NCI-H187 (cell line): ENCODE measurements at regions not wholly inside any gene's neighbourhood (a gene's known extent, or its start where the extent isn't known, plus 50 kb on each side); places are given as distances from the start of the nearest gene placed in this dataset.
"Not testable (repeated sequence)": the region's sequence is repeated elsewhere in the genome, so short reads cannot be mapped to it uniquely, and the experiment has no call there.

Experiments
- DNase-seq, 2 experiments: peaks; one replicate each; lab custom pipeline; 2025; lab: John Stamatoyannopoulos, UW

DNA sequence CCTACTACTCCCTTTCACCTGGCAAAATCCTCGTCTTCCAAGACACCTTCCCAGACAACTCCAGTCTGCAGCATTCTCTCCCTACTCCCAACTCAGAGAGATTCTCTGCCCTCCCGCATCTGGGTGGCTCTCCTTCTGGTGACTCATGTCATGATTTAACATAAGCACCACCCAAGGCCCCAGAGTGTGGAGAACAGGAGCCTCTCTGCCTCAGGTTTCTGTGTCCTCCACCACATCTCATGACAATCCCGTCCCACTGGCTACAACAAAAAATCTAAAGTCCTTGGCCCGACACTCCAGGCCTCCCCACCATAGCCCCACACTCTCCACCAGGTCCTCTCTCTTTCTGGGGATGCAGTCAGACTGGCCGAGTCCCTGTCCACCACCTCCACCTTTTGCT lies 197.1 kb downstream of the BCL11A start:
- no peak for DNase-seq

DNA sequence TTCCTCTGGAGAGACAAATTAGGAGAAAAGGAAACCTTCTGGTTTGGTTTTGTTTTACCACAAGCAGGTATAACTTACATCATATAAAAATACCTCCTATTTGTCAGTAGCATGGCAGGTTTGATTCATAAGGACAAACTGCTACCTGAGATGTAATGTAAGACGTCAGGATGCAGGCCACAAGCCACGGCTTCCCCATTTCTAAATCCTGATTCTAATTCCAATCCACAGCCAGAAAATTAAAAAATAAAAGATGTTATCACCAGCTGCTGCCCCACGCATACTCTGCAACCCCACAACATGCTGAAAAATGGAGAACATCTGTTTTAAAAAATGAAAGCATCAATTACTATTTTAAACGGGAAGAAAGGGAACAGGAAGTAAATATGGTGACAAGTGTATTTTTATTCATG lies 197.6 kb downstream of the BCL11A start:
- no peak for DNase-seq

- no peak for DNase-seq
Measured at GRCh38 chr2:60354713-60355112, 198.7 kb downstream of the BCL11A start.

DNA sequence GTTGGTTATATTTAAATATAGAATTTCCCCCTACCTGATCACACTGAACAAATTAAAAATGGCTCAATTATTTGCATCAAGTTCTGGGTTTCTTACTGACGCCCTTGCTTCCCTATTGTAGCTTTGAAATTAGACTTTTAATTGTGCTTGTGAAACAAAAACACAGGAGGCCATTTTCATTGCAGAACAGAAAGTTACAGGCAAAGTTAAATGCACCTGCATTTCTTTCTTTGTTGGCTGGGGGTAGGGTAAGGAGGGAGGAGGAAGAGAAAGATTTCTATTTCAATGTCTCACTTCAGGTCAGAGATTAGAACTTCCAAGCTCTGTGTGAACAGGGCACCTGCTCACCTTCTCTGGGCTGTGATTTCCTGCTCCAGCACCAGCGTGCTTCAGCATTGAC lies 199.6 kb downstream of the BCL11A start:
- no peak for DNase-seq

GRCh38 chr2:60353406-60353800 lies 200.1 kb downstream of the BCL11A start:
- DNase-seq = no peak

- DNase-seq = peak; percentile 15 to 29
Measured at GRCh38 chr2:60352491-60353405, 200.7 kb downstream of the BCL11A start.

GRCh38 chr2:60351802-60352201 lies 201.7 kb downstream of the BCL11A start:
- DNase-seq = no peak

DNA sequence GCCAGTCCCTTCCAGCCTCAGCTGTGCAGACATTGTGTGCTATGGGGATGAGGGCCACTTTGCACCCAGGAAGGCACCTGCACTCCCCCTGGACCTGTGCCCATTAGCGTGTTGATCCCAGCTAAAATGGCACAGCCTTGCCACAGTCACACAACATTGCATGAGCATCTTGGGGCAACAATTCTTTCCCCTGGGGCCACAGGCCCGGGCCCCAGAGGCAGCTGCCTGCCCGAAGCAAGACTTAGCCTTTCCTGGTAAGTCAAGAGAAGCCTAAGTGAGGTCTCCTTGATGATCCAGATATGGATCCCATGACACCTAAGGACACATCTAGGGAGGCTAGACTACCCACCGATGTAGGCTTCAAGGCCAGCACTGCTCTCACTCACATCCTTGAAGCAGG lies 202.1 kb downstream of the BCL11A start:
- no peak for DNase-seq

DNA sequence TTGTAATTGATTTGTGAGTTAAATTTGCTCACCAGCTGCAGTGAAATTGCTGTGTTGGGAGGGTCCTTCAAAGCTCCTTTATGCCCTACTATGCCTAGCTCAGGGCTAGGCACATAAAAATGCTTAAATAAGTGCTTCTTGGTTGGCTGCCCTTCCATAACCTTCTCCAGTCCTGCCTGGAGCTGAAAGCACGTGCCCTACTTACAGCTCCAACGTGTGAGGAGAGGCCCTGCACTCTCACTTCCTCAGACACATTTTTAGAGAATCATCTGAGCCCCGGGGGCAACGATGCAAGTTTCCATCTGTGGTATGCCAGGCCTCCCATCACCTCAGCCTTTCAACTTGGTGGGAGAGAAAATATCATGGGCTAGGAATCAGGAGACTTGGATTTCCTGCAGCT lies 202.7 kb downstream of the BCL11A start:
- DNase-seq = no peak

DNA sequence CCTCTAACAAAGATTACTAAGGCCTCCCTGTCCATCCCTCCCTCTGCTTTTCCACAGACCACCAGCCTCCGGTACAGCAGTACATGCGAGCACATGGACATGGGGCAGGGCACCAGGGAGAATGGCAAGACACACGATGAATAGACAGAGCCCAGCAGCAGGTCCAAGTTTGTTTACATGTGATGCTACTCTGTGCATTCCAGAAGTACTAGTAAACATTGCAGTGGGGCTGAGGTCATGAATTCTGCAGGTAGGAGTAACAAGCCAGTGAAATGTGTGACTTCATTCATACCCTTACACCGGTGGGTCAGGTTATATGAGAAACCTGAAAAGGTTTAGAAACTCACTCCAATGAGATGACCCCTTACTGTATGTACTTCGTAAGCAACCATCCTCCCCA lies 205.7 kb downstream of the BCL11A start:
- DNase-seq = no peak

GRCh38 chr2:60342491-60342890 lies 211.0 kb downstream of the BCL11A start:
- not testable (repeated sequence) for DNase-seq

DNA sequence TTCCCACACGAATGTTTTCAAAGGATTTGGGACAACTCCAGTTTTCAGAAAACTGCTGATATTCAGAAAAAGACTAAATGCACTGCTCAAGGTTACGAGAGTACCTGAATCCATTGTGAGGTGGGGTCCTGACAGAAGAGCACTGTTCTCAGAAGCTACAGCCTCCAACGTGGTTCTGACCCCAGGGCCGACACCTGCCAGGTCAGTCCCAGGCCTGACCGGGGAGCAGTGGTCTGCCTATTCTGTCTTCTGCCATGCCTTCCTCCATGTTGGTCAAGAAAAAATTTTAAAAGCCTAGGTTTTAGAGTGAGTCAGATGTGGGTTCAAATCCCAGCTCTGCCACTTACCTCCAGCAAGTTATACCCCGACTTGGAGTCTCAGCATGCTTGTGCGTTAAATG lies 212.3 kb downstream of the BCL11A start:
- DNase-seq = no peak

GRCh38 chr2:60339286-60339685 lies 214.2 kb downstream of the BCL11A start:
- DNase-seq = no peak

- no peak for DNase-seq
Measured at GRCh38 chr2:60337142-60337497, 216.3 kb downstream of the BCL11A start.

DNA sequence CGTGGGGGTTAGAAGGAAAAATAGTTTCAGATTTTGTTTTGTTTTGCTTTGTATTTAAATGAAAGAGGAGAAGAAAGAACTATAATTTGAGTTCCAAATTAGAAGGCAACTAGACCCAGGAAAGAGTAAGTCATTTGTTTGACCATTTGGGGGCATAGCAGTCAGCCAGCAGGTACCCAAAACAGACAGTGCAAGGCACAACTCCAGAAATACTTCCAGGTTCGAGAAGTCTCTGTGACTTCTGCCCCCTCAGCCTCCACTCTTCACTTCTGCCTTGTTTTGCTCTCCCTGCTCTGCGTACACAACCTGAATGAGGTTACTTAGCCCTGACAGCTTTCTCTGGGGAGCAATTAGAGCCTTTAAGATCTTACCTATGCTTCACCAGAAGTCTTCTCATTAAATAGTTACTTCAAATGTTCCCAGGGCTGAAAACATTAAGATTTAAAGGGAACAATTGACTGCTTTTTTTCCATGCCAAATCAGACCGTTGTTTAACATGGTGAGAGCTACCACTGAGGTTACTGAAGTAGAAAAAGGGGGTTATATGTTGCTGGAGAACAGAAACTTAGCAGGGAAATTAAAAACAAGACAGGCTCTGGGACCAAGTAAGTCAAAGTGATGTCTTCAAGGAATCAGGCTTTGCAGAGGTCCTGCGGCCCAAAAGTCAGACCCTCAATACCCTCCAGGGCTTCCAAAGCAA lies 216.9 kb downstream of the BCL11A start:
- DNase-seq = no peak

GRCh38 chr2:60335533-60336237 lies 217.8 kb downstream of the BCL11A start:
- no peak for DNase-seq

DNA sequence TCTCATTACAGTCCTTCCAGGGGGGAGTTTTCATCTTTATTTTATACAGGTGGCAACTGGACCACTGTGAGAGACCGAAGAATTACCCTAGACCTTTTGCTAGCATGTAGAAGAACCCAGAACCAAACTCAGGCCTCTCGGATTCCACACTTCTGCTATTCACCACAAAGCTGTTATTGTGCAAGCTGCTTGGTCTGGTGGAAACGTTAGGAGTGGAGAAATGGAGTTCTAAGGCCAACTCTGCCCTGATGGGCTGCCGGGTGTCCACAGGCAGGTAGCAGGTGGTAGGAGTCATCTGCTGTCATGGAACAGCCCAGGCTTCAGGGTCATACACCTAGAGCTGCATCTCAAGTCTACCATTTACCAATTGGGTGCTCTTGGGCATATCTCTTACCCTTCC lies 218.8 kb downstream of the BCL11A start:
- no peak for DNase-seq

DNA sequence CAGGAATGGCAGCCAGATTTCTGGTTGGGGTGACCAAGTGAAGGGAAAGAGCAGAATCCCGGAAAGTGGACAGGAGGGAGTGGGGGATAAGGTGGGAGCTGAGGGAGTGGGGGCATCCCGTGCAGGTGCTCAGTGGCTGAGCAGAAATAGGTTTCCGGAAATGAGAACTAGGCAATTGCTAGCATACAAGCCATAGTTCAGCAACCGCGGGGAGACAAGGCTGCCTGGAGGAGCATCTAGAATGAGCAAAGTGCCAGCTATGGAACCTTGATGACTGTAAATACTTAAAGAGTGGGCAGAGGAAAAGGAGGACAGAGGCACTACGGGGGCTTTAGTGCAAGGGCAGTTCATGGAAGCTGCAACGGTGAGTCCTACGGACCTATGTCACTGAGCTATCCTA lies 220.2 kb downstream of the BCL11A start:
- DNase-seq = no peak

DNA sequence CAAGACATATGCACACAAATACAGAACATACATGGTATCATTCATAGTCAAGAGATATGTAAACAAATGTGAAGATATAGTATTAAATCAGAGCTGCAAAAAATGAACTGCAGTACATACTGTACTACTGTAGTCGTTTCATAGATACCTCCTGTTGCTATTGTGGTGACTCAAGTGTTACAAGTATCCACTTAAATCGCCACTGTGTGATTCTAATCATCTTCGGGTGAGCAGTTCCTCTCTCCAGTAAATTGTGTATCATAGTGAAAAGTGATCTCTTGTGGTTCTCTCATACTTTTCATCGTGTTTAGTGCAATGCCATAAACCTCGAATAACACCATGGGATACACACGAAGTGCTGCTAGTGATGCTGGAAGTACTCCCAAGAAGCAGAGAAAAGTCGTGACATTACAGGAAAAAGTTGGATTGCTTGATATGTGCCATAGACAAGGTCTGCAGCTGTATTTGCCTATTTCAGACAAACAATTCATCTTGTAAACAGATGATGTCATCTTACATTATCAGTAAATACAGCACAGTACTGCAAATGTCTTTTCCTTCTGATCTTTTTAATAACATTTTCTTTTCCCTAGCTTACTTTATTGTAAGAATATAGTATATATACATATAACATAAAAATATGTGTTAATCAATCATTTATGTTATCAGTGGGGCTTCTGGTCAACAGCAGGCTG lies 222.2 kb downstream of the BCL11A start:
- peak; percentile 79 to 84 for DNase-seq

GRCh38 chr2:60329225-60329624 lies 224.2 kb downstream of the BCL11A start:
- DNase-seq = no peak

DNA sequence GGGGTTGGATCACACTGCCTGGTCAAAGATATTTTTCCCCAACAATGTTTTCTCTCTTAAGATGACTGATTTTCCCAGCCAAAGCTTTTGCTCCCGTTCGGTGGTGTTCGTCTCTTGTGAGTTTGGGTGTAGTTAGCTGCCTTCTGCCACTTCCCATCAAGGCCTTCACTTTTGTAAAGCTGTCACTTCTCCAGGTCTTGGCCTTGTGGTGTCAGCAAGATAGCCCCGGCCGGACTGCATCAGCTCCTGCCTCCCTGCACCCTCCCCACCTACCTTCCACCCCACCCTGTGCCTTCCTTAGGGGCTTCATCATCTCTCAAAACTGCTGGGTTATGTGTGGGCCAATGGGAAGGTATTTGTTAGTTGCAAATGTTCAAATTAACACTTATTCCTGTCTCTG lies 228.9 kb downstream of the BCL11A start:
- no peak for DNase-seq

DNA sequence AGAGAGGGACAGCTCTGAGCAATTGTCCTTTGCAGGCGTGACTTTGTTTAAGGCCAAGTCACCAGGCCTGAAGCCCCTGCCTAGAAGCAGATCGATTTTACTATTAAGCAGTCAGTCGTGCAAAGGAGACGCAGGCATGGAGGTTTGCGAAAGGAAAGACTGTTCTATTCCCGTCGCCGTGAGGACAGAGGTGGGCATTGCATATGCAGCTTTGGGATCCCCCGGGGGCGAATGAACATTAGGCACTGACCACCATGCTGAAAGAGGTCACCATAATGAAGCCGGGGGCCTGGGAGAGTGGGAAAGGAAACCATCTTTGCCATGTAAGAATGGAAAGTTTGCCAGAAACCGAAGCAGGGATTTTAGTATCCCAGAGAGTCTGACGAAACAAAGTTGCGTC lies 231.6 kb downstream of the BCL11A start:
- DNase-seq = no peak
